ENCODE measurements at regions not wholly inside any gene's neighbourhood (a gene's known extent, or its start where the extent isn't known, plus 50 kb on each side); places are given as distances from the start of the nearest gene placed in this dataset.

- H3K9ac ChIP-seq (ENCODE audit: insufficient read depth in 1 of 2, low read depth in 2 of 2, low read length in 2 of 2), result no peak overlapping the region
- POLR2A ChIA-PET, result no interaction called here
- ATAC-seq (no peak), FAIRE-seq (no peak), DNase-seq (ENCODE audit: extremely low read depth in 1 of 4, low spot score in 3 of 4) (no peak)
- H3K4me1 ChIP-seq (replicated peaks in 1 of 2; ENCODE audit: control insufficient read depth in 2 of 2, insufficient read depth in 2 of 2, low read length in 2 of 2), result peaks cover 0 to 6% of the 10 kb centered on the region in 2 experiments; a peak in 3 of 5 replicates
- in situ Hi-C loops (cut with MboI), result no loop called here
- peaks cover 9 to 23% of the 10 kb centered on the region in 2 experiments for H3K27me3 ChIP-seq (ENCODE audit: control insufficient read depth in 2 of 2, insufficient read depth in 2 of 2, low read length in 2 of 2)
- CTCF ChIA-PET (ENCODE audit: low intra/inter-chr PET ratio), result no interaction called here
- BruUV-seq (replicated peaks), result no TSS peak
- no peak overlapping the region for H3K4me3 ChIP-seq
- intact Hi-C loops (cut with micrococcal nuclease), result no loop called here
- TF ChIP-seq TBP (optimal IDR thresholded peaks at IDR 0.05; ENCODE audit: low read depth, low read length) (no peak), LARP7 (IDR thresholded peaks at IDR 0.05) (no peak), TBL1XR1 (IDR thresholded peaks at IDR 0.05; ENCODE audit: low read length in 2 of 2) (no peak), BCOR (IDR thresholded peaks at IDR 0.05) (no peak), CAMTA2 (CRISPR knock-in tag; conservative IDR thresholded peaks at IDR 0.05) (no peak), ZFP91 (CRISPR knock-in tag; IDR thresholded peaks at IDR 0.05) (no peak), ZNF263 (CRISPR knock-in tag; IDR thresholded peaks at IDR 0.05; ENCODE audit: borderline replicate concordance) (no peak), SOX6 (IDR thresholded peaks at IDR 0.05) (no peak), RBM34 (IDR thresholded peaks at IDR 0.05; ENCODE audit: borderline replicate concordance, insufficient read depth, low read length) (no peak), ETV6 (IDR thresholded peaks at IDR 0.05; ENCODE audit: borderline replicate concordance in 1 of 2, low read depth in 2 of 2, low read length in 1 of 2) (no peak), ETV6 (CRISPR knock-in tag; IDR thresholded peaks at IDR 0.05; ENCODE audit: borderline replicate concordance) (no peak), GTF3C2 (IDR thresholded peaks at IDR 0.05; ENCODE audit: borderline replicate concordance, extremely low read depth, insufficient read length) (no peak), MAFF (IDR thresholded peaks at IDR 0.05; ENCODE audit: low read length) (no peak), PPARD (CRISPR knock-in tag; IDR thresholded peaks at IDR 0.05) (no peak)
- WGBS (ENCODE audit: insufficient coverage, low coverage, missing lambda C conversion rate), result 12% methylated on average over 5 of the region's 5 CpGs
- H3K79me2 ChIP-seq (ENCODE audit: control insufficient read depth, insufficient read depth, low read length), result no peaks in the 10 kb centered on the region
- no peak overlapping the region for H2AFZ ChIP-seq (ENCODE audit: low read depth, low read length)
- H3K9me3 ChIP-seq (replicated peaks; ENCODE audit: control insufficient read depth, insufficient read depth, low read depth, low read length), result no peaks in the 10 kb centered on the region
- no peaks in the 10 kb centered on the region for H3K36me3 ChIP-seq (ENCODE audit: control insufficient read depth, insufficient read depth, low read length)
- no peaks in the 10 kb centered on the region for H4K20me1 ChIP-seq (replicated peaks; ENCODE audit: control insufficient read depth, insufficient read depth, low read length)
- no peaks in the 10 kb centered on the region for H3K9me1 ChIP-seq (ENCODE audit: control insufficient read depth, insufficient read depth, low read length)
- H3K4me2 ChIP-seq (ENCODE audit: insufficient read depth, low read length), result no peak overlapping the region
- no peak overlapping the region for H3K27ac ChIP-seq (ENCODE audit: extremely low read depth, low read depth, low read length)
These were observed 71.4 kb upstream of the LAPTM4A start for GRCh38 chr2:20122864-20123263.

All from K562 (cell line).